H9 (cell line): ENCODE measurements at regions not wholly inside any gene's neighbourhood (a gene's known extent, or its start where the extent isn't known, plus 50 kb on each side); places are given as distances from the start of the nearest gene placed in this dataset.

Source experiments
- DNase-seq: peaks from one replicate; pipeline ENCODE4 v3.0.0-alpha.2; 2017
- H2AFZ ChIP-seq: one replicate; pipeline ENCODE4 v1.6.1; 2013; ENCODE audit warnings: mild to moderate bottlenecking, low read length, control low read depth, moderate library complexity
- H2AK5ac ChIP-seq: 2 replicates; pipeline ENCODE4 v1.6.1; 2013; ENCODE audit warnings: low read length, control low read depth, mixed read lengths; ENCODE audit not compliant: insufficient read length
- H2BK120ac ChIP-seq: one replicate; pipeline ENCODE4 v1.6.1; 2013; ENCODE audit warnings: low read depth, mild to moderate bottlenecking, low read length, control low read depth, inconsistent platforms; ENCODE audit not compliant: poor library complexity, severe bottlenecking
- H2BK12ac ChIP-seq: 2 replicates; pipeline ENCODE4 v1.6.1; 2013; ENCODE audit warnings: low read length, control low read depth, mixed read lengths, low read depth; ENCODE audit not compliant: insufficient read length
- H2BK15ac ChIP-seq: 2 replicates; pipeline ENCODE4 v1.6.1; 2013; ENCODE audit warnings: low read depth, low read length, control low read depth
- H2BK20ac ChIP-seq: one replicate; pipeline ENCODE4 v1.6.1; 2013; ENCODE audit warnings: low read depth, mild to moderate bottlenecking, low read length, control low read depth, inconsistent platforms; ENCODE audit not compliant: poor library complexity, severe bottlenecking
- H2BK5ac ChIP-seq: 2 replicates; pipeline ENCODE4 v1.6.1; 2013; ENCODE audit warnings: low read length, control low read depth, mixed read lengths; ENCODE audit not compliant: insufficient read length
- H3K14ac ChIP-seq: 2 replicates; pipeline ENCODE4 v1.6.1; 2013; ENCODE audit warnings: low read length, control low read depth; ENCODE audit not compliant: insufficient read depth
- H3K18ac ChIP-seq: 2 replicates; pipeline ENCODE4 v1.6.1; 2013; ENCODE audit warnings: low read depth, mild to moderate bottlenecking, mixed read lengths, low read length, control low read depth; ENCODE audit not compliant: insufficient read length
- H3K23ac ChIP-seq: 2 replicates; pipeline ENCODE4 v1.6.1; 2013; ENCODE audit warnings: low read length, control low read depth, mixed read lengths, low read depth; ENCODE audit not compliant: insufficient read length
- H3K23me2 ChIP-seq: 2 replicates; pipeline ENCODE4 v1.6.1; 2013; ENCODE audit warnings: low read depth, mild to moderate bottlenecking, mixed read lengths, low read length, control low read depth; ENCODE audit not compliant: insufficient read length, poor library complexity, severe bottlenecking
- H3K27ac ChIP-seq: 2 replicates; pipeline ENCODE4 v1.5.1; 2013; ENCODE audit warnings: low read length, control low read depth, mixed read lengths, low read depth; ENCODE audit not compliant: insufficient read length
- H3K27me3 ChIP-seq: 2 replicates; pipeline ENCODE4 v1.6.1; 2013; ENCODE audit warnings: low read length, control low read depth, inconsistent platforms; ENCODE audit not compliant: insufficient read depth
- H3K4ac ChIP-seq: 2 replicates; pipeline ENCODE4 v1.6.1; 2013; ENCODE audit warnings: low read depth, mild to moderate bottlenecking, control low read depth, inconsistent platforms, low read length, moderate library complexity
- H3K4me1 ChIP-seq: 2 replicates; pipeline ENCODE4 v1.6.1; 2013; ENCODE audit warnings: low read length, control low read depth, inconsistent platforms; ENCODE audit not compliant: insufficient read depth
- H3K4me2 ChIP-seq: 2 replicates; pipeline ENCODE4 v1.6.1; 2013; ENCODE audit warnings: low read length, control low read depth, mixed read lengths; ENCODE audit not compliant: insufficient read length, insufficient read depth
- H3K56ac ChIP-seq: 2 replicates; pipeline ENCODE4 v1.6.1; 2013; ENCODE audit warnings: low read depth, mild to moderate bottlenecking, mixed read lengths, low read length, control low read depth; ENCODE audit not compliant: insufficient read length
- H3K79me1 ChIP-seq: 2 replicates; pipeline ENCODE4 v1.6.1; 2013; ENCODE audit warnings: low read depth, mild to moderate bottlenecking, moderate library complexity, low read length, control low read depth, inconsistent platforms; ENCODE audit not compliant: insufficient read depth, poor library complexity, severe bottlenecking
- H3K79me2 ChIP-seq: 2 replicates; pipeline ENCODE4 v1.6.1; 2013; ENCODE audit warnings: low read length, control low read depth, inconsistent platforms; ENCODE audit not compliant: insufficient read depth
- H3K9ac ChIP-seq: 2 replicates; pipeline ENCODE4 v1.6.1; 2013; ENCODE audit warnings: low read length, control low read depth, mixed read lengths; ENCODE audit not compliant: insufficient read length; ENCODE audit errors: extremely low read depth
- H3K9me3 ChIP-seq: one replicate; pipeline ENCODE4 v1.6.1; 2013; ENCODE audit warnings: low read depth, low read length, inconsistent platforms; ENCODE audit not compliant: control insufficient read depth
- H3T11ph ChIP-seq: one replicate; pipeline ENCODE4 v1.6.1; 2013; ENCODE audit warnings: mild to moderate bottlenecking, low read length, control low read depth, inconsistent platforms
- H4K20me1 ChIP-seq: one replicate; pipeline ENCODE4 v1.6.1; 2013; ENCODE audit not compliant: control insufficient read depth, insufficient read length, insufficient read depth
- H4K5ac ChIP-seq: 2 replicates; pipeline ENCODE4 v1.6.1; 2013; ENCODE audit warnings: low read depth, mild to moderate bottlenecking, mixed read lengths, low read length, control low read depth; ENCODE audit not compliant: insufficient read length
- H4K8ac ChIP-seq: replicated peaks from 2 replicates; pipeline ENCODE4 v1.6.1; 2013; ENCODE audit warnings: low read length, control low read depth, mixed read lengths, low read depth; ENCODE audit not compliant: insufficient read length
- H4K91ac ChIP-seq: 2 replicates; pipeline ENCODE4 v1.6.1; 2013; ENCODE audit warnings: low read depth, mild to moderate bottlenecking, moderate library complexity, mixed read lengths, low read length, control low read depth; ENCODE audit not compliant: insufficient read length
- H3K27ac Mint-ChIP-seq, 3 experiments: 2 replicates in 2 of 3; 3 replicates in 1 of 3; pipeline ENCODE4 v1.8.0; 2020 to 2021; ENCODE audit warnings: mixed read lengths in 3 of 3, mild to moderate bottlenecking in 1 of 3, moderate library complexity in 1 of 3
- H3K27me3 Mint-ChIP-seq: 2 replicates; pipeline ENCODE4 v1.8.0; 2021; ENCODE audit warnings: low read depth, mild to moderate bottlenecking, moderate library complexity, mixed read lengths
- H3K36me3 Mint-ChIP-seq, 3 experiments: 2 replicates in 2 of 3; 3 replicates in 1 of 3; pipeline ENCODE4 v1.8.0; 2020 to 2021; ENCODE audit warnings: low read depth in 3 of 3, mixed read lengths in 3 of 3; ENCODE audit not compliant: insufficient read depth in 1 of 3
- H3K4me1 Mint-ChIP-seq, 2 experiments: 2 replicates each; pipeline ENCODE4 v1.8.0; 2020; ENCODE audit warnings: mixed read lengths in 2 of 2
- H3K4me3 Mint-ChIP-seq, 2 experiments: 2 replicates in 1 of 2; 3 replicates in 1 of 2; pipeline ENCODE4 v1.8.0; 2020 to 2021; ENCODE audit warnings: mild to moderate bottlenecking in 2 of 2, mixed read lengths in 2 of 2, moderate library complexity in 1 of 2
- H3K9me3 Mint-ChIP-seq, 2 experiments: 2 replicates in 1 of 2; 3 replicates in 1 of 2; pipeline ENCODE4 v1.8.0; 2020; ENCODE audit warnings: mild to moderate bottlenecking in 2 of 2, mixed read lengths in 2 of 2, moderate library complexity in 1 of 2
- CTCF ChIP-seq: fragments of 200-600 bp; sonication (generic); conservative IDR thresholded peaks from 3 replicates; pipeline ENCODE4 v1.8.0; 2021; ENCODE audit warnings: antibody characterized with exemption, mild to moderate bottlenecking
- WGBS: extraction: QIAGEN DNeasy Blood & Tissue Kit; methylation state at CpG from one replicate; pipeline ENCODE4 v1.1.7; 2013; ENCODE audit warnings: missing lambda C conversion rate, low lambda C conversion rate, mixed read lengths; ENCODE audit not compliant: insufficient read length; ENCODE audit errors: extremely low coverage; 5-methylcytosine and 5-hydroxymethylcytosine counted together

GRCh38 chr5:155974369-155974768 lies 352.6 kb upstream of the SGCD start:
- no peaks in the 10 kb centered on the region for H3K36me3 Mint-ChIP-seq
- Histone ChIP-seq H4K8ac (no peak overlapping the region), H3K79me1 (no peaks in the 10 kb centered on the region), H4K20me1 (no peaks in the 10 kb centered on the region), H3K27ac (no peak overlapping the region), H2BK15ac (no peak overlapping the region), H3K56ac (no peak overlapping the region), H3K14ac (no peak overlapping the region), H3K18ac (no peak overlapping the region), H3K4ac (no peak overlapping the region), H3K4me2 (no peak overlapping the region), H2BK5ac (no peak overlapping the region), H2BK12ac (no peak overlapping the region), H3K23ac (no peak overlapping the region), H3T11ph (no peak overlapping the region), H2BK120ac (no peak overlapping the region), H4K91ac (no peak overlapping the region), H3K4me1 (no peaks in the 10 kb centered on the region; the same call in 1 of the 2 replicates), H3K9me3 (no peaks in the 10 kb centered on the region), H4K5ac (no peak overlapping the region), H2AK5ac (no peak overlapping the region), H2BK20ac (no peak overlapping the region), H3K27me3 (no peaks in the 10 kb centered on the region), H3K23me2 (no peaks in the 10 kb centered on the region), H2AFZ (no peak overlapping the region), H3K79me2 (no peaks in the 10 kb centered on the region), H3K9ac (no peak overlapping the region)
- DNase-seq: no peak
- no peak for TF ChIP-seq CTCF
- WGBS: no CpG with 5 or more reads among the region's 2 CpGs
- peaks cover 9 to 10% of the 10 kb centered on the region in 2 experiments for H3K4me1 Mint-ChIP-seq
- H3K9me3 Mint-ChIP-seq: no peaks in the 10 kb centered on the region
- H3K27me3 Mint-ChIP-seq: no peaks in the 10 kb centered on the region
- H3K4me3 Mint-ChIP-seq: no peak overlapping the region
- no peak overlapping the region for H3K27ac Mint-ChIP-seq
